ENCODE measurements at regions not wholly inside any gene's neighbourhood (a gene's known extent, or its start where the extent isn't known, plus 50 kb on each side); places are given as distances from the start of the nearest gene placed in this dataset.

- TF ChIP-seq, protein P1, sequence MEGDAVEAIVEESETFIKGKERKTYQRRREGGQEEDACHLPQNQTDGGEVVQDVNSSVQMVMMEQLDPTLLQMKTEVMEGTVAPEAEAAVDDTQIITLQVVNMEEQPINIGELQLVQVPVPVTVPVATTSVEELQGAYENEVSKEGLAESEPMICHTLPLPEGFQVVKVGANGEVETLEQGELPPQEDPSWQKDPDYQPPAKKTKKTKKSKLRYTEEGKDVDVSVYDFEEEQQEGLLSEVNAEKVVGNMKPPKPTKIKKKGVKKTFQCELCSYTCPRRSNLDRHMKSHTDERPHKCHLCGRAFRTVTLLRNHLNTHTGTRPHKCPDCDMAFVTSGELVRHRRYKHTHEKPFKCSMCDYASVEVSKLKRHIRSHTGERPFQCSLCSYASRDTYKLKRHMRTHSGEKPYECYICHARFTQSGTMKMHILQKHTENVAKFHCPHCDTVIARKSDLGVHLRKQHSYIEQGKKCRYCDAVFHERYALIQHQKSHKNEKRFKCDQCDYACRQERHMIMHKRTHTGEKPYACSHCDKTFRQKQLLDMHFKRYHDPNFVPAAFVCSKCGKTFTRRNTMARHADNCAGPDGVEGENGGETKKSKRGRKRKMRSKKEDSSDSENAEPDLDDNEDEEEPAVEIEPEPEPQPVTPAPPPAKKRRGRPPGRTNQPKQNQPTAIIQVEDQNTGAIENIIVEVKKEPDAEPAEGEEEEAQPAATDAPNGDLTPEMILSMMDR (IDR thresholded peaks at IDR 0.05; ENCODE audit: poor library complexity, severe bottlenecking) = no peak
- TF ChIP-seq MXI1 (conservative IDR thresholded peaks at IDR 0.05; ENCODE audit: poor library complexity, severe bottlenecking) (no peak), EP300 (conservative IDR thresholded peaks at IDR 0.05; ENCODE audit: poor library complexity, severe bottlenecking) (no peak), RAD21 (conservative IDR thresholded peaks at IDR 0.05) (no peak), EZH2 (IDR thresholded peaks at IDR 0.05; ENCODE audit: borderline replicate concordance, insufficient read depth, low read length, poor library complexity, severe bottlenecking) (no peak), POLR2AphosphoS5 (IDR thresholded peaks at IDR 0.05) (no peak), SMC3 (conservative IDR thresholded peaks at IDR 0.05; ENCODE audit: poor library complexity) (no peak)
- TF ChIP-seq, protein P2, sequence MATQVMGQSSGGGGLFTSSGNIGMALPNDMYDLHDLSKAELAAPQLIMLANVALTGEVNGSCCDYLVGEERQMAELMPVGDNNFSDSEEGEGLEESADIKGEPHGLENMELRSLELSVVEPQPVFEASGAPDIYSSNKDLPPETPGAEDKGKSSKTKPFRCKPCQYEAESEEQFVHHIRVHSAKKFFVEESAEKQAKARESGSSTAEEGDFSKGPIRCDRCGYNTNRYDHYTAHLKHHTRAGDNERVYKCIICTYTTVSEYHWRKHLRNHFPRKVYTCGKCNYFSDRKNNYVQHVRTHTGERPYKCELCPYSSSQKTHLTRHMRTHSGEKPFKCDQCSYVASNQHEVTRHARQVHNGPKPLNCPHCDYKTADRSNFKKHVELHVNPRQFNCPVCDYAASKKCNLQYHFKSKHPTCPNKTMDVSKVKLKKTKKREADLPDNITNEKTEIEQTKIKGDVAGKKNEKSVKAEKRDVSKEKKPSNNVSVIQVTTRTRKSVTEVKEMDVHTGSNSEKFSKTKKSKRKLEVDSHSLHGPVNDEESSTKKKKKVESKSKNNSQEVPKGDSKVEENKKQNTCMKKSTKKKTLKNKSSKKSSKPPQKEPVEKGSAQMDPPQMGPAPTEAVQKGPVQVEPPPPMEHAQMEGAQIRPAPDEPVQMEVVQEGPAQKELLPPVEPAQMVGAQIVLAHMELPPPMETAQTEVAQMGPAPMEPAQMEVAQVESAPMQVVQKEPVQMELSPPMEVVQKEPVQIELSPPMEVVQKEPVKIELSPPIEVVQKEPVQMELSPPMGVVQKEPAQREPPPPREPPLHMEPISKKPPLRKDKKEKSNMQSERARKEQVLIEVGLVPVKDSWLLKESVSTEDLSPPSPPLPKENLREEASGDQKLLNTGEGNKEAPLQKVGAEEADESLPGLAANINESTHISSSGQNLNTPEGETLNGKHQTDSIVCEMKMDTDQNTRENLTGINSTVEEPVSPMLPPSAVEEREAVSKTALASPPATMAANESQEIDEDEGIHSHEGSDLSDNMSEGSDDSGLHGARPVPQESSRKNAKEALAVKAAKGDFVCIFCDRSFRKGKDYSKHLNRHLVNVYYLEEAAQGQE (IDR thresholded peaks at IDR 0.05; ENCODE audit: borderline replicate concordance) = no peak
Observed at GRCh38 chr2:34402376-34402775, 803.3 kb upstream of the FAM98A start.
